Stomach (tissue), 8 donors: ENCODE measurements at regions not wholly inside any gene's neighbourhood (a gene's known extent, or its start where the extent isn't known, plus 50 kb on each side); places are given as distances from the start of the nearest gene placed in this dataset.

Experiments
- DNase-seq, 2 donors: peaks; one replicate each; pipeline versions ENCODE4 v3.0.0 to v3.0.0-alpha.2; 2013 to 2019
- H3K27ac ChIP-seq, 5 donors: fragments of 200-600 bp in 4 of 5; sonication (generic) in 4 of 5; one replicate each; pipeline ENCODE4 v1.5.1; 2013 to 2019; ENCODE audit warnings: mild to moderate bottlenecking in 1 of 5, moderate library complexity in 1 of 5
- H3K27me3 ChIP-seq, 3 donors: fragments of 200-600 bp; sonication (generic); one replicate each; pipeline ENCODE4 v1.5.1; 2017 to 2019; ENCODE audit warnings: mixed run types in 1 of 3
- H3K36me3 ChIP-seq, 4 donors: fragments of 200-600 bp; sonication (generic); 1 replicate in 3 of 4; 2 replicates in 1 of 4; pipeline ENCODE4 v1.5.1; 2016 to 2019
- H3K4me1 ChIP-seq, 4 donors: fragments of 200-600 bp; sonication (generic); one replicate each; pipeline ENCODE4 v1.5.1; 2016 to 2019
- H3K4me3 ChIP-seq, 4 donors: fragments of 200-600 bp; sonication (generic) in 3 of 4; one replicate each; pipeline ENCODE4 v1.5.1; 2016 to 2019; ENCODE audit warnings: mild to moderate bottlenecking in 1 of 4
- H3K9me3 ChIP-seq, 4 donors: fragments of 200-600 bp; sonication (generic); one replicate each; pipeline ENCODE4 v1.5.1; 2016 to 2019
- CTCF ChIP-seq, 7 experiments: fragments of 450-650 bp in 4 of 7; fragments of 200-600 bp in 3 of 7; sonication (generic) in 3 of 7; IDR thresholded peaks; one replicate each; pipeline ENCODE4 v1.5.1; 2016 to 2019; ENCODE audit warnings: antibody characterized with exemption in 7 of 7, control low read depth in 2 of 7, mild to moderate bottlenecking in 1 of 7
- EP300 ChIP-seq: sonication (generic); formaldehyde crosslinking; IDR thresholded peaks from one replicate; pipeline ENCODE4 v1.6.1; 2017; ENCODE audit warnings: antibody characterized with exemption
- POLR2A ChIP-seq, 4 donors: fragments of 450-650 bp; IDR thresholded peaks; one replicate each; pipeline ENCODE4 v1.6.1; 2016; ENCODE audit warnings: antibody characterized with exemption in 4 of 4, control low read depth in 2 of 4, mild to moderate bottlenecking in 1 of 4, moderate library complexity in 1 of 4
- POLR2AphosphoS5 ChIP-seq, 3 donors: sonication (generic); formaldehyde crosslinking; IDR thresholded peaks; one replicate each; pipeline ENCODE4 v1.6.1; 2016; ENCODE audit warnings: antibody characterized with exemption in 3 of 3
- WGBS, 5 donors: extraction: QIAGEN DNeasy Blood & Tissue Kit in 3 of 5; methylation state at CpG; one replicate each; pipeline versions ENCODE4 v1.1.5 to v1.1.7; 2013 to 2018; 5-methylcytosine and 5-hydroxymethylcytosine counted together
- intact Hi-C: fragments of 100-400 bp; cut with DNase I; formaldehyde crosslinking; loops from one replicate; pipeline ENCODE4 v1.15.1; 2023; ENCODE audit warnings: low total_unique reads
- donor health status: healthy with polysubstance abuse.
- donor health status: Bipolar disorder and iron deficiency.
- donor health status: healthy.

- TF ChIP-seq CTCF (IDR thresholded peaks at IDR 0.05) (no peak), POLR2A (IDR thresholded peaks at IDR 0.05) (no peak), POLR2AphosphoS5 (IDR thresholded peaks at IDR 0.05) (no peak), EP300 (no peak)
- no peaks in the 10 kb centered on the region for H3K4me1 ChIP-seq
- DNase-seq: no peak
- intact Hi-C loops: no loop called here
- H3K9me3 ChIP-seq: peaks cover 0 to 10% (median 3%) of the 10 kb centered on the region in 4 donors
- no peak overlapping the region for H3K27ac ChIP-seq
- no peaks in the 10 kb centered on the region for H3K27me3 ChIP-seq
- WGBS, 5 donors: 31 to 79% (median 71%) methylated on average over 1 of the region's 1 CpG
- no peak overlapping the region for H3K4me3 ChIP-seq
- no peaks in the 10 kb centered on the region for H3K36me3 ChIP-seq
Measured at GRCh38 chr4:179029683-179030082, 1587.4 kb upstream of the AGA start.

DNA sequence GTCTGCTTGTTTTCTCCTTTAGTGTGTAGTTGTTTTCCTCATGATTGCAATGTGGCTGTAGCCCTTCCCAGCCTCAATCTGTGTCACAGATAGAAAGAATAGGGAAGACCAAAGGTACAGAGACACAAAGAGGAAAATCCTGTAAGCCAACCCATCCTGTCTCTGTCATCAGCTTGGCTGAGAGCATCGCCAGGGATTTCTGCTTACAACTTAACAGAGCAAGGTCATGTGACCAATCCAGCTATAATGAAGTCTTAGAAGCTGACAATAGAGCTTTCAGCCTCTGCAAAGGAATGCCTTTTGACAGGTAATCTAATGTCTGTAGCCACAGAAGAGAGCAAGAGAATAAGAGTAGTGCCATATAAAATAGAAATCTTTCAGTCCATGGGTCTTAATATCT lies 1598.0 kb upstream of the AGA start:
- intact Hi-C loops: no loop called here
- H3K27ac ChIP-seq: no peak overlapping the region
- H3K4me1 ChIP-seq: no peaks in the 10 kb centered on the region
- peaks cover 0 to 11% (median 0%) of the 10 kb centered on the region in 4 donors for H3K9me3 ChIP-seq
- no peaks in the 10 kb centered on the region for H3K36me3 ChIP-seq
- no peak overlapping the region for H3K4me3 ChIP-seq
- no peak for DNase-seq
- 35 to 57% (median 42%) methylated on average over 1 of the region's 1 CpG for WGBS, 5 donors
- TF ChIP-seq EP300: no peak
- TF ChIP-seq CTCF (IDR thresholded peaks at IDR 0.05): no peak
- TF ChIP-seq POLR2A (IDR thresholded peaks at IDR 0.05): no peak
- TF ChIP-seq POLR2AphosphoS5 (IDR thresholded peaks at IDR 0.05): no peak
- no peaks in the 10 kb centered on the region for H3K27me3 ChIP-seq

GRCh38 chr4:179048839-179049453 lies 1606.7 kb upstream of the AGA start:
- 63 to 66% (median 64%) methylated on average over 6 of the region's 6 CpGs for WGBS, 5 donors
- DNase-seq: no peak

DNA sequence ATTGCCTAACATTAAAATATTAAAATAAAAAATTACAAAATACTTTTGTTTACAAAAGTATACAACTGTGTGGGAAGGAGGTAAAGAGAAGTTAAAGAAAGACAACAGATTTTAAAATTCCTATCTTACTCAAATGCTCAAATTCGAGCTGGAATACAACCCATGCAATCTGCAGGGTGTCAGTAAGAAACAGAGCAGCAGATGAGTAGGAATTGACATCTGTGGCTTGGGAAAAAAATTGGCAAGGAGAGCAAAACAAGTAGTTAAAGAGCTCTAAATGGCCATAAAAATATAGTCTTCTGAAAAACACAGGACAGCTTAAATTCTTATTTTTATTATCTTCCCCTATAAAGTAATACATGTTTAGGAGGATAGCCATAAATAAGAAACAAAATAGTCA lies 1609.0 kb upstream of the AGA start:
- H3K4me3 ChIP-seq: no peak overlapping the region
- H3K27ac ChIP-seq: no peak overlapping the region
- intact Hi-C loops: no loop called here
- TF ChIP-seq POLR2AphosphoS5 (IDR thresholded peaks at IDR 0.05): no peak
- TF ChIP-seq POLR2A (IDR thresholded peaks at IDR 0.05): no peak
- TF ChIP-seq EP300: no peak
- TF ChIP-seq CTCF (IDR thresholded peaks at IDR 0.05): no peak
- no peak for DNase-seq
- H3K4me1 ChIP-seq: no peaks in the 10 kb centered on the region
- no peaks in the 10 kb centered on the region for H3K27me3 ChIP-seq
- H3K9me3 ChIP-seq: peaks cover 0 to 8% (median 6%) of the 10 kb centered on the region in 4 donors
- no peaks in the 10 kb centered on the region for H3K36me3 ChIP-seq
- WGBS, 5 donors: 11 to 23% (median 18%) methylated on average over 1 of the region's 1 CpG

More at GRCh38 chr4:179048839-179049453, 1606.7 kb upstream of the AGA start:
- Histone ChIP-seq H3K4me1 (no peaks in the 10 kb centered on the region), H3K36me3 (no peaks in the 10 kb centered on the region), H3K9me3 (peaks cover 0 to 16% (median 7%) of the 10 kb centered on the region in 4 donors), H3K4me3 (no peak overlapping the region), H3K27ac (no peak overlapping the region), H3K27me3 (no peaks in the 10 kb centered on the region)
- TF ChIP-seq POLR2AphosphoS5 (IDR thresholded peaks at IDR 0.05): no peak
- TF ChIP-seq EP300: no peak
- TF ChIP-seq CTCF (IDR thresholded peaks at IDR 0.05): no peak
- no peak for TF ChIP-seq POLR2A (IDR thresholded peaks at IDR 0.05)
- intact Hi-C loops: no loop called here
